Left kidney (tissue), 1 donor: ENCODE measurements at regions not wholly inside any gene's neighbourhood (a gene's known extent, or its start where the extent isn't known, plus 50 kb on each side); places are given as distances from the start of the nearest gene placed in this dataset.
"Not testable (repeated sequence)": the region's sequence is repeated elsewhere in the genome, so short reads cannot be mapped to it uniquely, and the experiment has no call there.

Experiments
- DNase-seq: peaks from one replicate; pipeline ENCODE4 v3.0.0-alpha.2; 2013

- no peak for DNase-seq
Measured at GRCh38 chr3:25844891-25845290, 55.0 kb downstream of the OXSM start.

- DNase-seq: no peak
Measured at GRCh38 chr3:25846282-25846681, 56.4 kb downstream of the OXSM start.

- DNase-seq: no peak
Measured at GRCh38 chr3:25849091-25849490, 59.2 kb downstream of the OXSM start.

GRCh38 chr3:25849641-25850385 is 59.9 kb downstream of the OXSM start:
- DNase-seq: no peak

- DNase-seq: not testable (repeated sequence)
Measured at GRCh38 chr3:25851693-25852259, 61.9 kb downstream of the OXSM start.

GRCh38 chr3:25854214-25854613 is 64.3 kb downstream of the OXSM start:
- no peak for DNase-seq

- DNase-seq: no peak
Measured at GRCh38 chr3:25854635-25855034, 64.7 kb downstream of the OXSM start.

GRCh38 chr3:25855266-25855784 is 65.4 kb downstream of the OXSM start:
- DNase-seq: no peak

- no peak for DNase-seq
Measured at GRCh38 chr3:25856902-25857518, 67.1 kb downstream of the OXSM start.

- no peak for DNase-seq
Measured at GRCh38 chr3:25861566-25861965, 71.7 kb downstream of the OXSM start.

- no peak for DNase-seq
Measured at GRCh38 chr3:25863011-25863415, 73.1 kb downstream of the OXSM start.

- no peak for DNase-seq
Measured at GRCh38 chr3:25863416-25863959, 73.6 kb downstream of the OXSM start.

- no peak for DNase-seq
Measured at GRCh38 chr3:25870452-25870851, 80.6 kb downstream of the OXSM start.

GRCh38 chr3:25872200-25872877 is 82.4 kb downstream of the OXSM start:
- no peak for DNase-seq

- no peak for DNase-seq
Measured at GRCh38 chr3:25883492-25883891, 93.6 kb downstream of the OXSM start.

- DNase-seq: no peak
Measured at GRCh38 chr3:25884981-25885380, 95.1 kb downstream of the OXSM start.

- DNase-seq: no peak
Measured at GRCh38 chr3:25885544-25885943, 95.7 kb downstream of the OXSM start.

GRCh38 chr3:25887907-25888306 is 98.0 kb downstream of the OXSM start:
- DNase-seq: no peak

- DNase-seq: no peak
Measured at GRCh38 chr3:25888892-25889524, 99.1 kb downstream of the OXSM start.

GRCh38 chr3:25889525-25889917 is 99.6 kb downstream of the OXSM start:
- DNase-seq: no peak

- no peak for DNase-seq
Measured at GRCh38 chr3:25894101-25894500, 104.2 kb downstream of the OXSM start.

- no peak for DNase-seq
Measured at GRCh38 chr3:25895031-25895430, 105.1 kb downstream of the OXSM start.
